GM12878 (cell line): ENCODE measurements at regions not wholly inside any gene's neighbourhood (a gene's known extent, or its start where the extent isn't known, plus 50 kb on each side); places are given as distances from the start of the nearest gene placed in this dataset.

Source experiments
- ATAC-seq: fragments of 200-7000 bp; cut with Tn5 transposase; 3 replicates; pipeline ENCODE4 v1.9.1; 2020; ENCODE audit warnings: mild to moderate bottlenecking, moderate library complexity
- BruUV-seq: library from RNA; stranded (reverse); fragments of 400-500 nt; replicated peaks from 2 replicates; lab custom pipeline; 2021; lab: Mats Ljungman, UMichigan
- CTCF ChIA-PET: fragments of 300-600 bp; sonication (Branson Sonifier 250); formaldehyde crosslinking; extraction: SDS; loops from one replicate; lab custom pipeline; 2021; ENCODE audit warnings: inconsistent platforms; lab: Yijun Ruan, JAX
- POLR2A ChIA-PET: fragments of 350-600 bp; formaldehyde crosslinking; extraction: SDS; loops from one replicate; lab custom pipeline; 2021; ENCODE audit warnings: inconsistent platforms; lab: Charles Lee
- RAD21 ChIA-PET: fragments of 300-600 bp; sonication (Branson Sonifier 250); formaldehyde crosslinking; loops from one replicate; lab custom pipeline; 2023; ENCODE audit warnings: antibody characterized with exemption; ENCODE audit not compliant: unreplicated experiment; lab: Charles Lee
- SMC1A ChIA-PET: fragments of 300-600 bp; sonication (Branson Sonifier 250); formaldehyde crosslinking; loops from one replicate; lab custom pipeline; 2023; ENCODE audit not compliant: unreplicated experiment, uncharacterized antibody; lab: Charles Lee
- DNase-seq: peaks from one replicate; pipeline ENCODE4 v3.0.0-alpha.2; 2011; ENCODE audit warnings: low read depth, low spot score
- FAIRE-seq: peaks from 3 replicates; lab custom pipeline; 2011; peaks lifted over from hg19 to GRCh38; lab: Jason Lieb, UNC
- H2AFZ ChIP-seq: 2 replicates; pipeline ENCODE4 v1.6.0; 2011; ENCODE audit warnings: low read depth, low read length, control low read depth; ENCODE audit not compliant: control insufficient read depth
- H3K27ac ChIP-seq: 2 replicates; pipeline ENCODE4 v1.5.1; 2011; ENCODE audit warnings: control low read depth; ENCODE audit not compliant: control insufficient read depth, insufficient read depth
- H3K27me3 ChIP-seq, 2 experiments: replicated peaks in 1 of 2; 2 replicates each; pipeline versions ENCODE4 v1.6.0 to v1.6.1; 2011; ENCODE audit warnings: low read length in 1 of 2; ENCODE audit not compliant: control insufficient read depth in 2 of 2, insufficient read depth in 2 of 2
- H3K36me3 ChIP-seq, 2 experiments: 2 replicates each; pipeline ENCODE4 v1.5.1; 2011; ENCODE audit warnings: low read length in 1 of 2; ENCODE audit not compliant: control insufficient read depth in 2 of 2, insufficient read depth in 2 of 2
- H3K4me1 ChIP-seq: 2 replicates; pipeline ENCODE4 v1.6.1; 2011; ENCODE audit warnings: mild to moderate bottlenecking, low read length, moderate library complexity, mixed read lengths; ENCODE audit not compliant: control insufficient read depth, insufficient read depth
- H3K4me2 ChIP-seq: 2 replicates; pipeline ENCODE4 v1.6.0; 2011; ENCODE audit warnings: control low read depth; ENCODE audit not compliant: control insufficient read depth, insufficient read depth
- H3K4me3 ChIP-seq: fragments of 200-600 bp; sonication (generic); 2 replicates; pipeline ENCODE4 v1.5.1; 2016
- H3K79me2 ChIP-seq: 2 replicates; pipeline ENCODE4 v1.6.0; 2011; ENCODE audit warnings: low read length; ENCODE audit not compliant: control insufficient read depth, insufficient read depth
- H3K9ac ChIP-seq: 2 replicates; pipeline ENCODE4 v1.8.0; 2011; ENCODE audit warnings: low read length, control low read depth, mixed read lengths; ENCODE audit not compliant: control insufficient read depth, insufficient read depth
- H3K9me3 ChIP-seq: replicated peaks from 3 replicates; pipeline ENCODE4 v1.5.1; 2011; ENCODE audit warnings: mild to moderate bottlenecking, low read length; ENCODE audit not compliant: control insufficient read depth, insufficient read depth
- H4K20me1 ChIP-seq: 2 replicates; pipeline ENCODE4 v1.6.0; 2011; ENCODE audit not compliant: control insufficient read depth, insufficient read depth
- BCL11A ChIP-seq: IDR thresholded peaks from 2 replicates; pipeline ENCODE4 v1.6.1; 2011; ENCODE audit warnings: low read depth, low read length
- BMI1 ChIP-seq: fragments of 450-650 bp; IDR thresholded peaks from 2 replicates; pipeline ENCODE4 v1.6.1; 2016; ENCODE audit warnings: mild to moderate bottlenecking, moderate library complexity, borderline replicate concordance
- CBX5 ChIP-seq: sonication (generic); IDR thresholded peaks from 2 replicates; pipeline ENCODE4 v1.6.1; 2016; ENCODE audit warnings: low read depth, moderate library complexity, mild to moderate bottlenecking, inconsistent platforms
- CHD1 ChIP-seq: IDR thresholded peaks from 2 replicates; pipeline ENCODE4 v1.6.1; 2012; ENCODE audit warnings: low read depth, low read length, improper control_type of control experiment
- EED ChIP-seq: sonication (generic); IDR thresholded peaks from 2 replicates; pipeline ENCODE4 v1.6.1; 2016; ENCODE audit warnings: antibody characterized with exemption, low read depth
- ESRRA ChIP-seq: IDR thresholded peaks from 2 replicates; pipeline ENCODE4 v1.6.1; 2012; ENCODE audit warnings: mild to moderate bottlenecking, low read length, improper control_type of control experiment
- FOS ChIP-seq: IDR thresholded peaks from 3 replicates; pipeline ENCODE4 v1.6.1; 2011; ENCODE audit warnings: borderline replicate concordance; ENCODE audit not compliant: insufficient read length; ENCODE audit errors: extremely low read depth
- FOXK2 ChIP-seq: fragments of 450-650 bp; IDR thresholded peaks from 2 replicates; pipeline ENCODE4 v1.6.1; 2017; ENCODE audit warnings: mild to moderate bottlenecking, moderate library complexity
- HCFC1 ChIP-seq: fragments of 150-350 bp; IDR thresholded peaks from 2 replicates; pipeline ENCODE4 v1.6.1; 2014; ENCODE audit warnings: low read length
- MYC ChIP-seq: IDR thresholded peaks from 2 replicates; pipeline ENCODE4 v1.6.1; 2011; ENCODE audit warnings: mild to moderate bottlenecking, low read length, moderate library complexity, inconsistent platforms; ENCODE audit not compliant: insufficient read depth, insufficient replicate concordance, insufficient read length, severe bottlenecking
- PAX5 ChIP-seq: IDR thresholded peaks from 2 replicates; pipeline ENCODE4 v1.6.1; 2011; ENCODE audit warnings: low read depth, low read length, borderline replicate concordance
- RFX5 ChIP-seq: IDR thresholded peaks from 2 replicates; pipeline ENCODE4 v1.6.1; 2011; ENCODE audit warnings: low read depth, low read length, improper control_type of control experiment
- SIX5 ChIP-seq: IDR thresholded peaks from 2 replicates; pipeline ENCODE4 v1.6.1; 2011; ENCODE audit warnings: mild to moderate bottlenecking, low read depth, low read length, moderate library complexity; ENCODE audit not compliant: severe bottlenecking
- SMAD5 ChIP-seq: IDR thresholded peaks from 2 replicates; pipeline ENCODE4 v1.6.1; 2016; ENCODE audit warnings: antibody characterized with exemption, low read depth
- SMARCA5 ChIP-seq: fragments of 450-650 bp; IDR thresholded peaks from 2 replicates; pipeline ENCODE4 v1.6.1; 2017; ENCODE audit warnings: mild to moderate bottlenecking
- TCF3 ChIP-seq: IDR thresholded peaks from 2 replicates; pipeline ENCODE4 v1.6.1; 2012; ENCODE audit warnings: low read depth, mild to moderate bottlenecking, low read length, borderline replicate concordance; ENCODE audit not compliant: insufficient read depth
- WRNIP1 ChIP-seq: IDR thresholded peaks from 2 replicates; pipeline ENCODE4 v1.6.1; 2011; ENCODE audit warnings: low read depth, low read length, improper control_type of control experiment, borderline replicate concordance
- in situ Hi-C: fragments of 300-500 bp; cut with MboI; formaldehyde crosslinking; loops from 9 replicates; pipeline ENCODE4 v1.14.3; 2018; ENCODE audit warnings: mixed read lengths
- intact Hi-C: fragments of 100-400 bp; cut with micrococcal nuclease; formaldehyde crosslinking; loops from one replicate; pipeline ENCODE4 v1.14.2; 2022; ENCODE audit not compliant: unreplicated experiment
- TF ChIP-seq, protein P1 (sequence below): fragments of 450-650 bp; IDR thresholded peaks from 2 replicates; pipeline ENCODE4 v1.6.1; 2018; ENCODE audit warnings: borderline replicate concordance, mild to moderate bottlenecking; ENCODE audit not compliant: partially characterized antibody
- TF ChIP-seq, protein P2 (sequence below): fragments of 450-650 bp; IDR thresholded peaks from 2 replicates; pipeline ENCODE4 v1.6.1; 2017; ENCODE audit warnings: mild to moderate bottlenecking, low read depth, inconsistent platforms; ENCODE audit not compliant: poor library complexity, severe bottlenecking

DNA sequence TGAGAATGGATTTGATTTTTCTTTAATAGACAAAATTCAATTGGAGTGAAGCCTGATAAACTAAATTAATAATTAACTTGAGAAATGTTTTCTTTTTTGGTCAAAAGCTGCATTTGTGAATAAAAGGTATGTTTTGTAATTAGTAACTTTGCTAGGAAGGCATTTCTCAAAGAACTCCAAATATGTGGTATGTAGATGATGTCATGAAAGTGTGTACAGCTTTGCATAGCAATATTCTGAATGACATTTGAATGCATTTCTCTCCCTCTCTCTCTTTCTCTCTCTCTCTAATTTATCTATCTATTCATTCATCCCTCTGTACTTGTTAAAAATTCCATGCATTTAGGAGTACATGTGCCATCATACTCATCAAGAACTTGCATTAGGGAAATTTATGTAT lies 109.1 kb upstream of the ADAMTS5 start:
- FAIRE-seq: no peak

More for the DNA sequence above, 109.1 kb upstream of the ADAMTS5 start:
- Histone ChIP-seq H3K9ac (no peak overlapping the region), H3K9me3 (no peaks in the 10 kb centered on the region), H3K36me3 (no peaks in the 10 kb centered on the region), H4K20me1 (no peaks in the 10 kb centered on the region), H3K4me1 (no peaks in the 10 kb centered on the region), H3K27me3 (no peaks in the 10 kb centered on the region), H3K4me3 (no peak overlapping the region), H3K4me2 (no peak overlapping the region), H3K79me2 (no peaks in the 10 kb centered on the region), H3K27ac (no peak overlapping the region), H2AFZ (no peak overlapping the region)
- BruUV-seq: no TSS peak
- TF ChIP-seq CBX5: no peak
- TF ChIP-seq, protein P1, sequence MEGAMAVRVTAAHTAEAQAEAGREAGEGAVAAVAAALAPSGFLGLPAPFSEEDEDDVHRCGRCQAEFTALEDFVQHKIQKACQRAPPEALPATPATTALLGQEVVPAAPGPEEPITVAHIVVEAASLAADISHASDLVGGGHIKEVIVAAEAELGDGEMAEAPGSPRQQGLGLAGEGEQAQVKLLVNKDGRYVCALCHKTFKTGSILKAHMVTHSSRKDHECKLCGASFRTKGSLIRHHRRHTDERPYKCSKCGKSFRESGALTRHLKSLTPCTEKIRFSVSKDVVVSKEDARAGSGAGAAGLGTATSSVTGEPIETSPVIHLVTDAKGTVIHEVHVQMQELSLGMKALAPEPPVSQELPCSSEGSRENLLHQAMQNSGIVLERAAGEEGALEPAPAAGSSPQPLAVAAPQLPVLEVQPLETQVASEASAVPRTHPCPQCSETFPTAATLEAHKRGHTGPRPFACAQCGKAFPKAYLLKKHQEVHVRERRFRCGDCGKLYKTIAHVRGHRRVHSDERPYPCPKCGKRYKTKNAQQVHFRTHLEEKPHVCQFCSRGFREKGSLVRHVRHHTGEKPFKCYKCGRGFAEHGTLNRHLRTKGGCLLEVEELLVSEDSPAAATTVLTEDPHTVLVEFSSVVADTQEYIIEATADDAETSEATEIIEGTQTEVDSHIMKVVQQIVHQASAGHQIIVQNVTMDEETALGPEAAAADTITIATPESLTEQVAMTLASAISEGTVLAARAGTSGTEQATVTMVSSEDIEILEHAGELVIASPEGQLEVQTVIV: no peak
- no peak for TF ChIP-seq ESRRA
- no peak for TF ChIP-seq FOS
- no peak for TF ChIP-seq SIX5
- no peak for TF ChIP-seq SMARCA5
- no peak for TF ChIP-seq CHD1
- TF ChIP-seq PAX5: no peak
- TF ChIP-seq MYC: no peak
- TF ChIP-seq BMI1: no peak
- no peak for TF ChIP-seq HCFC1
- no peak for TF ChIP-seq BCL11A
- TF ChIP-seq, protein P2, sequence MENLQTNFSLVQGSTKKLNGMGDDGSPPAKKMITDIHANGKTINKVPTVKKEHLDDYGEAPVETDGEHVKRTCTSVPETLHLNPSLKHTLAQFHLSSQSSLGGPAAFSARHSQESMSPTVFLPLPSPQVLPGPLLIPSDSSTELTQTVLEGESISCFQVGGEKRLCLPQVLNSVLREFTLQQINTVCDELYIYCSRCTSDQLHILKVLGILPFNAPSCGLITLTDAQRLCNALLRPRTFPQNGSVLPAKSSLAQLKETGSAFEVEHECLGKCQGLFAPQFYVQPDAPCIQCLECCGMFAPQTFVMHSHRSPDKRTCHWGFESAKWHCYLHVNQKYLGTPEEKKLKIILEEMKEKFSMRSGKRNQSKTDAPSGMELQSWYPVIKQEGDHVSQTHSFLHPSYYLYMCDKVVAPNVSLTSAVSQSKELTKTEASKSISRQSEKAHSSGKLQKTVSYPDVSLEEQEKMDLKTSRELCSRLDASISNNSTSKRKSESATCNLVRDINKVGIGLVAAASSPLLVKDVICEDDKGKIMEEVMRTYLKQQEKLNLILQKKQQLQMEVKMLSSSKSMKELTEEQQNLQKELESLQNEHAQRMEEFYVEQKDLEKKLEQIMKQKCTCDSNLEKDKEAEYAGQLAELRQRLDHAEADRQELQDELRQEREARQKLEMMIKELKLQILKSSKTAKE: no peak
- no peak for TF ChIP-seq FOXK2
- TF ChIP-seq TCF3: no peak
- no peak for TF ChIP-seq RFX5
- no peak for TF ChIP-seq EED
- no peak for TF ChIP-seq WRNIP1
- TF ChIP-seq SMAD5: no peak
- ATAC-seq: no peak
- no peak for DNase-seq
- ChIA-PET RAD21 (no interaction called here), SMC1A (no interaction called here), CTCF (no interaction called here), POLR2A (no interaction called here)
- intact Hi-C loops: no loop called here
- in situ Hi-C loops: no loop called here
